SK-N-SH (cell line): ENCODE measurements at regions not wholly inside any gene's neighbourhood (a gene's known extent, or its start where the extent isn't known, plus 50 kb on each side); places are given as distances from the start of the nearest gene placed in this dataset.

Experiments used
- CTCF ChIA-PET: fragments of 300-600, 350-600 bp; formaldehyde crosslinking; extraction: SDS; loops from one replicate; lab custom pipeline; 2021; lab: Yijun Ruan, JAX
- POLR2A ChIA-PET: fragments of 350-600 bp; sonication (Branson Sonifier 250); formaldehyde crosslinking; extraction: SDS; loops from one replicate; lab custom pipeline; 2020; ENCODE audit warnings: antibody characterized with exemption, inconsistent platforms; lab: Yijun Ruan, JAX
- DNase-seq: peaks from one replicate; pipeline ENCODE4 v3.0.0; 2012
- H2AFZ ChIP-seq: fragments of 200-600 bp; sonication (generic); 2 replicates; pipeline ENCODE4 v1.8.1; 2016; ENCODE audit warnings: antibody characterized with exemption, mild to moderate bottlenecking, low read depth
- H3F3A ChIP-seq: fragments of 200-600 bp; sonication (generic); replicated peaks from 2 replicates; pipeline ENCODE3; 2016; ENCODE audit warnings: antibody characterized with exemption, mild to moderate bottlenecking; ENCODE audit not compliant: insufficient read depth
- H3K27ac ChIP-seq, 2 experiments: fragments of 200-500 bp in 1 of 2; fragments of 200-600 bp in 1 of 2; sonication (Bioruptor generic) in 1 of 2; sonication (generic), shearing (Covaris generic) in 1 of 2; 2 replicates each; pipeline versions ENCODE4 v1.5.1 to v1.6.1; 2014 to 2016; ENCODE audit warnings: low read depth in 2 of 2, inconsistent platforms in 1 of 2, low read length in 1 of 2, mild to moderate bottlenecking in 1 of 2, mixed read lengths in 1 of 2
- H3K27me3 ChIP-seq: fragments of 200-600 bp; sonication (generic), shearing (Covaris generic); 2 replicates; pipeline ENCODE4 v1.6.1; 2016; ENCODE audit warnings: mixed run types; ENCODE audit not compliant: insufficient read depth
- H3K36me3 ChIP-seq, 2 experiments: fragments of 200-500 bp in 1 of 2; fragments of 200-600 bp in 1 of 2; sonication (Bioruptor generic) in 1 of 2; sonication (generic) in 1 of 2; replicated peaks in 1 of 2; 2 replicates each; pipeline versions ENCODE3 to v1.5.1; 2014 to 2016; ENCODE audit warnings: low read length in 1 of 2, mild to moderate bottlenecking in 1 of 2; ENCODE audit not compliant: insufficient read depth in 2 of 2, control insufficient read depth in 1 of 2
- H3K4me1 ChIP-seq, 2 experiments: fragments of 200-500 bp in 1 of 2; fragments of 200-600 bp in 1 of 2; sonication (Bioruptor generic) in 1 of 2; sonication (generic), shearing (Covaris generic) in 1 of 2; 2 replicates each; pipeline versions ENCODE4 v1.5.1 to v1.6.1; 2014 to 2016; ENCODE audit warnings: low read depth in 1 of 2, low read length in 1 of 2, mixed run types in 1 of 2; ENCODE audit not compliant: insufficient read depth in 2 of 2, control insufficient read depth in 1 of 2
- H3K4me2 ChIP-seq: fragments of 200-600 bp; sonication (generic), shearing (Covaris generic); 2 replicates; pipeline ENCODE4 v1.6.1; 2017; ENCODE audit warnings: mixed run types
- H3K4me3 ChIP-seq, 2 experiments: fragments of 200-500 bp in 1 of 2; fragments of 200-600 bp in 1 of 2; sonication (Bioruptor generic) in 1 of 2; sonication (generic), shearing (Covaris generic) in 1 of 2; 2 replicates each; pipeline versions ENCODE4 v1.5.1 to v1.8.1; 2014 to 2016; ENCODE audit warnings: low read depth in 2 of 2, inconsistent platforms in 1 of 2, low read length in 1 of 2, mild to moderate bottlenecking in 1 of 2, mixed read lengths in 1 of 2, moderate library complexity in 1 of 2
- H3K79me2 ChIP-seq: fragments of 200-600 bp; sonication (generic); 2 replicates; pipeline ENCODE4 v1.8.1; 2017; ENCODE audit warnings: mild to moderate bottlenecking; ENCODE audit not compliant: insufficient read depth
- H3K9ac ChIP-seq: fragments of 200-600 bp; sonication (generic); 2 replicates; pipeline ENCODE4 v1.6.1; 2017; ENCODE audit warnings: mixed run types
- H3K9me2 ChIP-seq: fragments of 200-600 bp; sonication (generic); 2 replicates; pipeline ENCODE4 v1.6.1; 2017; ENCODE audit warnings: mixed run types
- H3K9me3 ChIP-seq: fragments of 200-600 bp; sonication (generic); 2 replicates; pipeline ENCODE4 v1.6.1; 2017; ENCODE audit warnings: mixed run types, mild to moderate bottlenecking, moderate library complexity
- H4K20me1 ChIP-seq: fragments of 200-600 bp; sonication (generic); 2 replicates; pipeline ENCODE4 v1.6.1; 2017; ENCODE audit warnings: mild to moderate bottlenecking, mixed run types; ENCODE audit not compliant: insufficient read depth
- CTCF ChIP-seq: fragments of 200-600 bp; sonication (generic); IDR thresholded peaks from 2 replicates; pipeline ENCODE4 v1.6.1; 2017; ENCODE audit warnings: antibody characterized with exemption, mild to moderate bottlenecking, moderate library complexity
- EZH2phosphoT487 ChIP-seq: fragments of 200-600 bp; sonication (generic); IDR thresholded peaks from 2 replicates; pipeline ENCODE4 v1.6.1; 2017; ENCODE audit warnings: low read depth, mixed run types, mild to moderate bottlenecking, antibody characterized with exemption, moderate library complexity, borderline replicate concordance
- FOSL2 ChIP-seq: IDR thresholded peaks from 2 replicates; pipeline ENCODE4 v1.4.0; 2012; ENCODE audit warnings: low read depth, mild to moderate bottlenecking, moderate library complexity, borderline replicate concordance
- FOXJ3 ChIP-seq: sonication (generic); formaldehyde crosslinking; IDR thresholded peaks from 2 replicates; pipeline ENCODE4 v1.5.1; 2020; ENCODE audit warnings: mild to moderate bottlenecking, missing genetic modification reagents
- FOXM1 ChIP-seq: IDR thresholded peaks from 2 replicates; pipeline ENCODE4 v1.4.0; 2012; ENCODE audit warnings: low read depth, mild to moderate bottlenecking
- IRF3 ChIP-seq: fragments of 150-350 bp; IDR thresholded peaks from 2 replicates; pipeline ENCODE4 v1.6.1; 2016; ENCODE audit warnings: mild to moderate bottlenecking, low read depth, low read length
- JUND ChIP-seq: IDR thresholded peaks from 2 replicates; pipeline ENCODE4 v1.4.0; 2012
- MEF2A ChIP-seq: IDR thresholded peaks from 2 replicates; pipeline ENCODE4 v1.4.0; 2012; ENCODE audit warnings: low read depth, borderline replicate concordance
- MXI1 ChIP-seq: IDR thresholded peaks from 2 replicates; pipeline ENCODE4 v1.6.1; 2012; ENCODE audit warnings: mild to moderate bottlenecking, low read depth, low read length, improper control_type of control experiment
- NFIC ChIP-seq: IDR thresholded peaks from 2 replicates; pipeline ENCODE4 v1.4.0; 2012; ENCODE audit warnings: borderline replicate concordance
- NRF1 ChIP-seq: IDR thresholded peaks from 2 replicates; pipeline ENCODE4 v1.6.1; 2012; ENCODE audit warnings: low read depth, mild to moderate bottlenecking, low read length
- POLR2AphosphoS5 ChIP-seq: IDR thresholded peaks from 2 replicates; pipeline ENCODE4 v1.6.1; 2012; ENCODE audit warnings: low read depth, low read length
- RAD21 ChIP-seq: IDR thresholded peaks from 2 replicates; pipeline ENCODE4 v1.6.1; 2012; ENCODE audit warnings: mild to moderate bottlenecking, low read length
- RFX5 ChIP-seq: IDR thresholded peaks from 2 replicates; pipeline ENCODE4 v1.6.1; 2012; ENCODE audit warnings: mild to moderate bottlenecking, improper control_type of control experiment, low read length
- SMC3 ChIP-seq: IDR thresholded peaks from 2 replicates; pipeline ENCODE4 v1.6.1; 2012; ENCODE audit warnings: low read depth, low read length, improper control_type of control experiment
- TEAD4 ChIP-seq: IDR thresholded peaks from 2 replicates; pipeline ENCODE4 v1.4.0; 2012; ENCODE audit warnings: mild to moderate bottlenecking, borderline replicate concordance; ENCODE audit not compliant: insufficient read depth
- WGBS: methylation state at CpG from one replicate; pipeline ENCODE4 v1.1.6; 2017; ENCODE audit warnings: low lambda C conversion rate; 5-methylcytosine and 5-hydroxymethylcytosine counted together
- TF ChIP-seq, protein P1 (sequence below): IDR thresholded peaks from 2 replicates; pipeline ENCODE4; 2012
- TF ChIP-seq, protein P2 (sequence below): fragments of 150-350 bp; IDR thresholded peaks from 2 replicates; pipeline ENCODE4 v1.6.1; 2017; ENCODE audit warnings: antibody characterized with exemption, low read length, low read depth, borderline replicate concordance

GRCh38 chr13:89816404-89816803, 1531.1 kb upstream of the MIR17HG start:
- Histone ChIP-seq H3F3A (no peaks in the 10 kb centered on the region), H3K36me3 (no peaks in the 10 kb centered on the region), H3K4me3 (no peak overlapping the region), H3K27me3 (no peaks in the 10 kb centered on the region), H3K9me3 (no peaks in the 10 kb centered on the region), H3K4me1 (no peaks in the 10 kb centered on the region), H3K27ac (no peak overlapping the region), H3K4me2 (no peak overlapping the region), H3K9me2 (no peaks in the 10 kb centered on the region), H3K79me2 (no peaks in the 10 kb centered on the region), H4K20me1 (no peaks in the 10 kb centered on the region), H3K9ac (no peak overlapping the region), H2AFZ (no peak overlapping the region)
- ChIA-PET POLR2A (no interaction called here), CTCF (no interaction called here)
- TF ChIP-seq FOSL2 = no peak
- no peak for TF ChIP-seq RAD21
- TF ChIP-seq FOXM1 = no peak
- no peak for TF ChIP-seq NRF1
- no peak for TF ChIP-seq POLR2AphosphoS5
- TF ChIP-seq, all 33 proteins: peak for 0
- DNase-seq = no peak

GRCh38 chr13:89822467-89822866, 1525.0 kb upstream of the MIR17HG start:
- ChIA-PET CTCF (no interaction called here), POLR2A (no interaction called here)
- H3K36me3 ChIP-seq = no peaks in the 10 kb centered on the region
- no peaks in the 10 kb centered on the region for H3F3A ChIP-seq
- WGBS = 51% methylated on average over 4 of the region's 4 CpGs
- TF ChIP-seq, protein P1, sequence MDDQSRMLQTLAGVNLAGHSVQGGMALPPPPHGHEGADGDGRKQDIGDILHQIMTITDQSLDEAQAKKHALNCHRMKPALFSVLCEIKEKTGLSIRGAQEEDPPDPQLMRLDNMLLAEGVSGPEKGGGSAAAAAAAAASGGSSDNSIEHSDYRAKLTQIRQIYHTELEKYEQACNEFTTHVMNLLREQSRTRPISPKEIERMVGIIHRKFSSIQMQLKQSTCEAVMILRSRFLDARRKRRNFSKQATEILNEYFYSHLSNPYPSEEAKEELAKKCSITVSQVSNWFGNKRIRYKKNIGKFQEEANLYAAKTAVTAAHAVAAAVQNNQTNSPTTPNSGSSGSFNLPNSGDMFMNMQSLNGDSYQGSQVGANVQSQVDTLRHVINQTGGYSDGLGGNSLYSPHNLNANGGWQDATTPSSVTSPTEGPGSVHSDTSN = no peak
- TF ChIP-seq FOXJ3 (CRISPR knock-in tag) (no peak), RFX5 (no peak), SMC3 (no peak), JUND (no peak), FOXM1 (no peak), MEF2A (no peak), NFIC (no peak), TEAD4 (no peak), CTCF (no peak), EZH2phosphoT487 (no peak), IRF3 (no peak), MXI1 (no peak), POLR2AphosphoS5 (no peak)
- TF ChIP-seq, protein P2, sequence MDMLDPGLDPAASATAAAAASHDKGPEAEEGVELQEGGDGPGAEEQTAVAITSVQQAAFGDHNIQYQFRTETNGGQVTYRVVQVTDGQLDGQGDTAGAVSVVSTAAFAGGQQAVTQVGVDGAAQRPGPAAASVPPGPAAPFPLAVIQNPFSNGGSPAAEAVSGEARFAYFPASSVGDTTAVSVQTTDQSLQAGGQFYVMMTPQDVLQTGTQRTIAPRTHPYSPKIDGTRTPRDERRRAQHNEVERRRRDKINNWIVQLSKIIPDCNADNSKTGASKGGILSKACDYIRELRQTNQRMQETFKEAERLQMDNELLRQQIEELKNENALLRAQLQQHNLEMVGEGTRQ = no peak
- no peak overlapping the region for H2AFZ ChIP-seq
- H3K4me1 ChIP-seq = no peaks in the 10 kb centered on the region; a peak in 1 of 4 replicates
- no peaks in the 10 kb centered on the region for H3K9me2 ChIP-seq
- H3K9ac ChIP-seq = no peak overlapping the region
- H3K9me3 ChIP-seq = no peaks in the 10 kb centered on the region
- no peak overlapping the region for H3K27ac ChIP-seq
- H3K27me3 ChIP-seq = no peaks in the 10 kb centered on the region
- no peaks in the 10 kb centered on the region for H4K20me1 ChIP-seq
- no peak overlapping the region for H3K4me3 ChIP-seq
- no peaks in the 10 kb centered on the region for H3K79me2 ChIP-seq
- DNase-seq = no peak
- H3K4me2 ChIP-seq = no peak overlapping the region
